T-helper 1 cell treated with Interleukin-12 subunit alpha and Interleukin-12 subunit beta and Interleukin-4 antibody, amounts not matched to agents 30 ng/mL and 1 ng/mL, for 36 hours (primary cell): ENCODE measurements at regions not wholly inside any gene's neighbourhood (a gene's known extent, or its start where the extent isn't known, plus 50 kb on each side); places are given as distances from the start of the nearest gene placed in this dataset.
"Not testable (repeated sequence)": the region's sequence is repeated elsewhere in the genome, so short reads cannot be mapped to it uniquely, and the experiment has no call there.

ENCODE experiments used
- intact Hi-C: fragments of 100-400 bp; cut with micrococcal nuclease; formaldehyde crosslinking; loops from one replicate; pipeline ENCODE4 v1.15.1; 2024

DNA sequence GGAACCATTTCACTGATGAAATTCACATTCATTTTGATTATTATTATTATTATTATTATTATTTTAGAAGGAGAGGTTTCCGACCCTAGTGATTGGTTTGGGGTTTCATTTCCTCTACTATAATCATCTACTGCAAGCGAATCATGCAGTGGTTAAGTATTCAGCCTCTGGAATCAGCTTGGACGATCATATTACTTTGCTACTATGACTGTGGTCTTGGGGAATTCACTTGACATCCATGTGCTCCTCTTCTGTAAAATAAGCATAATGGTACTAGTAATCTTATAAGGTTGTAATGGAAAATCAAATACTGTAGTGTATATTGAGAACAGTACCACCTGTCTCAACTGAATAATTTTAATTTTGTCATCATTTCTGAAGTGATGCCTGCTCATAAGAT is 132.1 kb upstream of the SLC4A4 start:
- intact Hi-C loops: no loop called here

DNA sequence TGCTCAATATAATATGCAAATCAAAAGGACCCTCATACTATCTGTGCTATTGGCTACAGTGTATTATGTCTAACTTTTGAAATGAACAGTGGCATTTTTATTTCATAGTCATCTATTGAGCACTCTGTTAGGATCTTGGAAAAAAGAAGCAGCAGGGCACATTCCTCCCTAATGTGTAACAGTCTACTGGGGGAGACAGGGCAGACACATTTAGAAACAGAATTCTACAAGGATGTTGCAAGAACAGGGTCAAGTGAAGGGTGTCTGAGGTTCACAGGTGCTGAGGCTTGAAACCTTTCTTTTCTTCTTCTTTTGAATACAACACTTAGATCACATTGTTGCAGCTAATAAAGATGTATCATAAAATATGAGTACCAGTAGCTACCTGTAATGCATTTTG is 129.7 kb upstream of the SLC4A4 start:
- intact Hi-C loops: no loop called here

DNA sequence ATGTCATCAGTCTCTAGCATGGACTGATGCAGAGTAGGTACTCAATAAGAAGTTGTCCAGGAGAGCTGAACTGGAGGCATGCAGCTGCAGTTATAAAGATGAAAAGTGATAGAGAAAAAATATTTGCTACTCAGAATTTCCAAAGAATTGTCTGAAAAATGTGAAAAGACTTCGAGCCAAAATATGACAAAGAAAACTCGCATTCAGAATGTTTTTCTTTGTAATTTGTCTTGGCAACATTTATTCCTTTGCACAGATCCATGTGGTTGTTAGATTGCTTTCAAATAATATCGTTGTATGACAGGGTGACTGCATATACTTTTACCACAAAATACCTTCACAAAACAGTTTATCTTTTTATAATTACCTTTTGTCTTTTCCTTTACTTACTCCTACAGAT is 128.0 kb upstream of the SLC4A4 start:
- intact Hi-C loops: no loop called here

DNA sequence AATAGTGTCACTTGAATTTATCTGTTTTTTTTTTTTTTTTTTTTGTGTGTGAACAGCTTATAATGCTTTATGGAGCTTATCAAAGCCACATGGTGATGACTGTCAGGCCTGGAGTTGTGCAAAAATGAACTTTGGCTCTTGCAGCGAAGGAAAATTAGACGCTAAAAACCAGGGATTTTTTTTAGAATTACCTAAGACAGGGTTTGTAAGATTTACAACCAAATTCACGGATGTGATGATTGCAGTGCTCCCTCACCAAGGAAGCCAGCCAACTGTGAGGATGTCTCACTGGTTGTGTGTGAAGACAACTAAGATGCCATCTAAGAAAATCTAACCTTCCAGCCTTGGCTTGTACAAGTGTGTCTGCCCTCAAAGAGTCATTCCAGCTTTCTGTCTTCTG is 127.1 kb upstream of the SLC4A4 start:
- intact Hi-C loops: no loop called here

DNA sequence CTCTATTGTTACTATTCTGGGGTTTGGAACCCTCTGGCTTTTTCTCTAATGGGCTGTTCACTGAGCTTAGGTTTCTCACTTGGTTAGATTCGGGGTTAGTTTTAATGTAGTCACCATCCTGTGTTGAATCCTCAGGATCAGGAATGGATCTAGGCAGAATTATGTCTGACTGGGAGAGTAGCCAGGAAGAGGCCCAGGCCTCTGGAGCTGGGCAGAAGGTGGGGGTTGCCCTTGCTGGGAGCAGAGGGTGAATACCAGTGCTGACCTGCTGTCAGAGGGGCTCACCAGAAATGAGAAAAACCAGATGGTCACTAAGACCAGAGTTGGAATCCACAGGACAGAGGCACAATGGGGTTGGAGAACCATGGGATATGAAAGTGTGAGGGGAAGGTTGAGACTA is 126.6 kb upstream of the SLC4A4 start:
- intact Hi-C loops: no loop called here

DNA sequence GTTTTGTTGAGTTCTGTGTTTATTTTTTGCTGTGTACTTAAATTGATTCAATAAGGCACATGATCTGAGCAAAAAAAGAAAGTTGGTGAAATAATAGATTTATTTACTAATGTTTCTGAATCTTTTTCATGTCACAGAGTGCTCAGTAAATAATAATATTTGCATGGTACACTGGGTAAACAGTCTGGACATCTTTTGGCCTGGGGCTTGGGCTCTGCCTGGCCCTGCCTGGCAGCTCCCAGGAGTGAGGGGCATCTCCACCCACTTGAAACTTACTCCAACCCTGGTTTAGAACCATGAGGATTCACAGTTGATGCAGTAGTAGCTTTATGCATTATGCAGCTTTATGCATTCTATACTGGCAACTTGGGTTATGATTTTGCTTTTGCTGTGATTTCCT is 124.2 kb upstream of the SLC4A4 start:
- intact Hi-C loops: no loop called here

DNA sequence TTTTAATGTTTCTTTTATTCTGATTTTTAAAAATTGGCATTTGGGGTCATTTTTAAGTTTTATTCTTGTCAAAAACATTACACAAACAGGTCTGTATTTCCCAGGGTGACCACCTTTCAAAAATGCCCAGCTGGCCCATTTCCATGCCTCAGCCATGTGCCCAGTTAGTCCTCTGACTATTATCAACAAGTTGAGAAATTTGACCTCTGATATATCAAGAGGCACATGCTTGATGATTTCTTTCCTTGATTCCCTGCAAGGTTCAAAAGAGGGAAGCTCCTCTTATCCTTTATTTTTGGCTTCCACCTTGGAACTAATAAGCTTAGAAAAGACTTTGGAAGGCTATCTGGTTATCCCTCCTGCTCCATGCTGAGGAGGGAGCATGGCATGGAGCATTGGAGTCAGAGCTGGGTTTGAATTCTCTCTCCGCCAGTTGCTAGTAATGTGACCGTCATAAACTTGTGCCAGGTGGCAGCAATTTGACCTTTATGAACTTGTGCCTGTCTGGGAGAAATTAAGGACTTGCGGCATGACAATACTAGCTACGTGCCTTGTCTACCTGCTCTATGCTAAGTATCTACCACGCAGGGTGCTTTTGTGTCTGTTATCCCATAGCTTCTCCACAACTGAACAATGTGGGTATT is 122.4 kb upstream of the SLC4A4 start:
- intact Hi-C loops: no loop called here

DNA sequence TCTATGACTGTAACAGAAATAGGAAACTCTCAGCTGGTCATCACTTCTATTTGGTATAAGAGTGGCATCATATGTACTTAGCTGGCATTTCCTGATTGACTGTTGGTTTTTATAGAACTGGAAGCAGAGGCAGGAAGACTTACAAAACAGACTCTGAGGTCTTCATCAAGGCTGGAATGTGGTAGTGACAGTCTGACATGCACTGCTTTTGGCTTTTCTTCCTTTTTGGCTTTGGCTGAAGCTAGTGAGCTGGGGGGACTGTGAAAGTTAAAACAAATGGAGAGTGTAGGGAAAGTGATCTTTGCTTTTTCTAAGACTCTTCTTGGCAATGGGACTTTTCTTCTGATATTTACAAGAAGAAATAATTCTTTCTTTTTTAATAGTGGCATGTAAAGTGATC is 121.1 kb upstream of the SLC4A4 start:
- intact Hi-C loops: no loop called here

DNA sequence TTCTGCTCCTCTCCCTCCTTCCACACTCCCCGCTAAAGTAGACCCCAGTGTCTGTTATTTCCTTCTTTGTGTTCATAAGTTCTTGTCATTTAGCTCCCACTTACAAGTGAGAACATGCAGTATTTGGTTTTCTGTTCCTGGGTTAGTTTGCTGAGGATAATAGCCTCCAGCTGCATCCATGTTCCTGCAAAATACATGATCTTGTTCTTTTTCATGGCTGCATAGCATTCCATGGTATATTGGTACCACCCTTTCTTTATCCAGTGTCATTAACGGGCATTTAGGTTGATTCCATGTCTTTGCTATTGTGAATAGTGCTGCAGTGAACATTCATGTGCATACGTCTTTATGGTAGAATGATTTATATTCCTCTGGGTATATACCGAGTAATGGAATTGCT is 118.0 kb upstream of the SLC4A4 start:
- intact Hi-C loops: not testable (repeated sequence)

DNA sequence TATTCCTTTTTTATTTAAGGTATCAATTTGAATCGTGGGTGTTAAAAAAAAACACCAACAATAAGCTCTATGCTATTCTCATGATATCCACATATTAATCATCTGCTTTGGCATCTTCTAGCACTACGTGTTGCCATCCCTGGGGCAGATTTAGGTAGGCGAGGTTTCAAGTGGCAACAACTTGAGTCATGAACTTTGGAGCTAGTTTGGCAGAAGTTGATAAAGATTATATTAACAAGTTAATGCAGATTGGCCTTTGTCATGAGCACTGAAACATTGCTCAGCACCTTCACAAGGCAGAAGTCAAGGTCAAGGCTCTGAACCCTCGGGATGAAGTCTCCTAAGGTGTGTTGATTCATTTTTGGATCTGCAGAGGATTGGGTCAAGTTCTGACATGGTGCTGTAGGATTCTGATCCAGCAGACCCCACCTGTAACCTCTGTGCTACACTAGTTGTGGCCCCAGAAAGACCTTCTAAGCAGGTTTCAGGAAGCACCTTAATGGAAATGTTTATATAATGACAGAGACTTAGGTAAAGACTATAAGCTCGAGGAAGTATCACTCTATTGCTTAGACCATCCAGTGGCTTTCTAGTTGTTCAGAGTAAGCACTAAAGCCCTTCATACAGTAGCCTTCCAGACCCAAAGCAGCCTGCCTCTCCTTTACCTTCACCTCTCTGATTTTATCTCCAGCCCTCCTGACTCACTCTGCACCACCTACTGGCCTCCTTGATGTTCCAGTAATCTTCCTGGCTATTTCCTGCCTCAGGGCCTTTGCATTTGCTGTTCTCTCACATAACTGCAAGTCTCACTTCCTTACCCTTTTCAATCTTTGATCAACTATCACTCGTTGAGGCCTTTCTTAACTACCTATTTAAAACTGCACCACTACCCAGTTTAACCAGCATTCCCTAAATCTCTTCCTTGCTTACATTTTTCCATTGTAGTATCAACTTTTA is 117.0 kb upstream of the SLC4A4 start:
- intact Hi-C loops: no loop called here

DNA sequence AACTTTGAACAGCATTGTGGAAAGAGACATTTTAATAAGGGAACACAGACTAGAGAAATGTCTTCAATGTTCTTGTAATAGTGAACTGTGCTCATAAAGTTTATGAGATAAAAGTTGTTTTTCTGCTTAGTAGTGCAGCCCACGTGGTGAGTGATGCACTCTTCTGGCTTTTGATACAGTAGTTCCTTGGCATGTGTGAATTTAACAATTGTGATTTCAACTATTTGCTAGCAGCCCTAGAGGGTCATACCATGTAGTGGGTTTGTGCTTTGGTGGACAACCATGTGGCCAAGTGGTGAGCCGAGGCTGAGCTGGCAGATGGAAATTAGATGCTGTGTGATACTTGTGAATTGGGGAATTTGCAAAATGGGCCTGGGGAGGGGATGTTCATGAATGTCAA is 116.2 kb upstream of the SLC4A4 start:
- intact Hi-C loops: no loop called here

DNA sequence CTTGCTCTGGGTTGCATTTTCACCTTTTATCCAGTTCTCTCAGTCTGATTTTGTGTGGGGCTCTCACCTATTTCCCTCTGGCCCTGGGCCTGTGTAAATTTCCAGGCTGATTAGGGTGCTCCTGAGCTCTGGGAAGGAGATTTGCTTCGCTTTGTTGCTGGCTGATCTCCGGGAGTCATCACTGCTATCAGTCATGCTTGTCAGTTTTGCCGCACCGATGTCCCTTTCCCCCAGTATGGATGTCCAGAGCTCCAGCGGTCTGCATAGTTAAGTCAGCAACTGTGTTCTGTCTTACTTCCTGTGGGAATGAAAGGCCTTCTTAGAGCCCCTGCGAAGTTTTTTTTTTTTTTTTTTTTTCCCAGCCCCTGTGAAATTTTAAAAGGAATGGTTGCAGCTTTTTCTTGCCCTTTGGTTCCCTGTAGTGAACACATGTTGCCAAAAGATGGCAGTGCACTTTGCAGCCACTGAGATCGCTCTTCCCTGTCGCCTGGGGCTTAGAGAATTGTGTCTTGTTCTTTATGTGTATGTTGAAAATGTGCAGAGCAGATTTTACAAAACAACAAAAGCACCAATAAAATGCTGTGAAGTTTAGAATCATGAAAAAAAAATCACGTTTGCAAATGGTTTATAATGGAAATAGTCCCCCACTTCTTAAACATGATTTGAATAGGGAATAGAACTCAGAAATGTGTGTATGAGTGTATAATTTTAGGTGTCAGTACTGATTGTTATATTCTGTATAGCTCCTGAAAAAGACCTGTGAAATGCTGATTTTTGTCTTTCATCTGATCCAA is 109.1 kb upstream of the SLC4A4 start:
- intact Hi-C loops: no loop called here

DNA sequence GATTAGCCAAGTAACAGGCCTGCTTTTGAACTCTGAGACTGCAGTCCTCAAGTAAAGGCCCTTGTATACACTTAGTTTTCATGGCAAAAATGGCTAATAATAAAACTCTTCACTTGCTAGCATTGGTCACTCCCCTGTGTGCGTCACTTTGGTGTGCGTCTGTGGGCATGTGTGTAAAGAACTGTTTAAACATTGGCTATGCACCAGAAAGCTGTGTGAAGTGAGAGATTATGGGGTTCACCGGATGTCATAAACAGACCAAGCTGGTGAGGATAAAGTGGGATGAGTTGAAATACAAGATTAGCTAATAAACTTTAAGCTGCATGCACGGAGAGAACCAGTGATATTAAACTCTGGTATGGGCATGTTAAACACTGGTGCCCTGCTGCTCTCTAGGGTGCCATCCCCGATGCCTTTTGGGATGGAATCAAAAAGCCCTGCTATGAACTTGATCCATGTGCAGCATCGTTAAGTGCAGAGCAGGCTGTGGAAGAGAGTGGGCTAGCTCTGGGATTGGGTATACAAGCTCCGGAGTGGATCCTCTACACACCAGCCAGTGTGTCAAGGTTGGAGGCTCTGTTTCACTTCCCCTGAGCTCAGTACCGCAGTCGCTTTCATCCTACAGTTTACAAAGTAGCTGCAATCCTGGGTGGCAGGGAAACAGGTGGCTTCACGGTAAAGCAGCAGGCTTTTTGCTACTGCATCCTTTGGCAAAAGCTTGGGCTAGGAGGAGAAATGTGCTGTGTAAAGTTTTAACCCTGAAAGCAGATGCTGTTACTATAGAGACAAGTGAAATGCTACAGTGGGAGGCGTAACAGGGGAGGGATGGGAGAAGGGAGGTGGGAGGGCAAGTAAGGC is 108.3 kb upstream of the SLC4A4 start:
- intact Hi-C loops: no loop called here

DNA sequence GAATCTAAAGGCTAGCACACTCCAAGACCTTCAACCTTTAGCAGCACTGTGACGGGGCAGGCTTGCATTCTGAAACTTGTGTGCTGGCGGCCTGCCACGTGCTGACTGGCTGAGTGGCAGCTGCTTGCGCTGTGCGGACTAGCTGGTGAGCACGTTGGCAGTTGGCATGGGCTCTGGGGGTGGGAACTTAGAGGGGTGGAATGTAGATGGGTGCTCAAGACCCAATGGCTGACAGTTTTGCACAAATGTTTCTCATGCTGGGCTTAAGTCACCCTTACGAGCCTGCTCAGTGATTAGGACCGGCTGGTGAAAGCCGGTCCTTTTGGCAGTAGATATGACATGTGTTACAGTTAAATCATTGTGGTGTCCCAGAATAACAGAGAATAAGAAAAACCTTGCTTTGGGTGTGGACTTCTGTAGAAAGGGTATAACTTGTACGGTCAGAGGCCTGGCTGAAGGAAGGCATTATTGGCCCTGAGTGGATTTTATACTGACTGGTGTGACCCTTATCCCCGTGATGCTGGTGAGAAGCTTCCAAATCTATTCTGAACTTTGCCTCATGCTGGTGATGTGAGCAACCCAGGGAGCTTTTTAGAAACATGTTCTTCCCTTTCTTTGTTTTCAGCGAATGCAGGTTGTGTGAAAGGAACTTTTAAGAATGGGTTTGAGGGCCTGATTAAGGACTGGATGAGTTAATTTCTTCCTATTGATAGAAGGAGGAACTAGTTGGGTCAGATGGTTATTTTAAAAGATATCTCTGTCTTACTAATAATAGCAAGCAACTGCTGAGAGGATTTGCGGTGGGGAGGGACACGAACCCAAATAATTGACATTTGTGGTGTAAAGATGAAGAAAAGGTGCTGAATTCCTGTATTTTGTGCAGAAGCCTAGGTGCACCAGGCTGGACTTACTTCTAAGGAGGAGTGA is 107.4 kb upstream of the SLC4A4 start:
- intact Hi-C loops: no loop called here

DNA sequence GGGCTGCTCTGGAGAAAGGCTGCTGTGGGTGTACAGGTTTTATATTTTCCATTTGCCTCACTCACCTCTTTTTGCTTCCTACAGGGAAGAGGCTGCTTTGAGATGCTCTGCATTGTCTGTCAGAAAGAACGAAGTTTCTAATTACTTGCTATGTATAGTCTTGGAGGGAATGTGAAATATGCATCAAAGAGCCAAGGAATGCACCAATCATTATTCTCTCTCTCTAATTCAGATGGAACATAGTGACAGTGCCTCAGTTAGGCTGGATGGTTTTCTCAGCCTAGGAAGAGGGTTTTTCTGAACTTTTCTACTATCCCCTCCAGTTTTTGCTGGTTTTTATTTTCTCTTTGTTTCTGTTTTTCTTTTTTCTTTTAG is 106.8 kb upstream of the SLC4A4 start:
- intact Hi-C loops: no loop called here

DNA sequence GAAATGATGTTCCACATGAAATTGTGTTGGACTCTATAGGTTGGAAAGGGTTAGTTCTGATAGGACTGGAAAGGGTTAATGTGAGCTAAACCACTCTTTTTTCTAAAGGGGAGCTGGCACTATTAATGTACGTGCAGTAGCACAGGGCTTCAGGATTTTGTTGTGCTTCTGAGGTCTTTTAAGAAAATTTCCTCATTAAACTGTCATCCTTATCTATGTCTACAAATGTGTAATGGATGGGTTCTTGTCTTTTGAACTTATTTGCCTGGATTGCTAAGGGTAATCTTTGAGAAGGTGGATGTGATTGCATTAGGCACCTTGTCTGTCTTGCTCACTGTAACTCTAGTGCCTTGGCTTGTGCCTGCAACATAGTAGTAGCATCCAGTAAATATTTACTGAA is 106.0 kb upstream of the SLC4A4 start:
- intact Hi-C loops: no loop called here

DNA sequence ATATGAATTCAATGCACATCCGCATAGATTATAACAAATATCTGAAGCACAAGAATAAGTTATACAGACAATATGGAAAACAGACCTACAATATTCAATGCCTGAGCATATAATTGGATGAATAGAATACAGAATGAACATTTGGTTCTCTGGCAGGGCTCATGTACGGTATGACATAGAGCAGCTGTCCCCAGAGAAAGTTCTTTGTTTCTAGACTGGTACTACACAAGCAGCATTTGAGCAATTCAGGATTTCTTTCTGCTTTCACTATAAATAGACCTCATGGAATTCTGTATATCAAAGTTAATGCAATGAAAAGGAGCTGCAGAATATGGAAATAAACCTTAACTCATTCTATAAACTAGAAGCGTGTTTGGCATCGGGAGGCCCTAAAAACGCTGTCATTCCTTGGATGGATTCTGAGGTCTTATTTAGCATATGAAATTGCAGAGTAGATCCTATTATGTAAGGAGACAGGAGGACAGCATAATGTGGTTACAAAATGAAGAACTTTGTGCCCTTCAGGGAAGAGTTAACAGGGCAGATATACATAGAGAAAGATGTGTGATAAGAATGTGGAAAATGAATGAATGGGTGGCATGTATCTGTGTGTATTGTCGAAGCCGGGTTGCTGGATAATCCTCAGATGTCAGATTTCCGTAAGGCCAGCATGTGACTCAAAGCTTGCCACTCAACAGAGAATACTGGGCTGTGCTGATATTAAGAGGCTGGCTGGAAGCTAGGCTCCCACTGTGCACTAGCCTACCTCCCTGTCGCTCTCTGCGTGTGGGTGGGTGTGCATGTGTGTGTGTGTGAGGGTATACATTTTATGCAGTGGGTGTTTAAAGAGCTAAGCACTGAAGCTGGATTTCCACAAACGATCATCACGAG is 103.3 kb upstream of the SLC4A4 start:
- intact Hi-C loops: no loop called here

DNA sequence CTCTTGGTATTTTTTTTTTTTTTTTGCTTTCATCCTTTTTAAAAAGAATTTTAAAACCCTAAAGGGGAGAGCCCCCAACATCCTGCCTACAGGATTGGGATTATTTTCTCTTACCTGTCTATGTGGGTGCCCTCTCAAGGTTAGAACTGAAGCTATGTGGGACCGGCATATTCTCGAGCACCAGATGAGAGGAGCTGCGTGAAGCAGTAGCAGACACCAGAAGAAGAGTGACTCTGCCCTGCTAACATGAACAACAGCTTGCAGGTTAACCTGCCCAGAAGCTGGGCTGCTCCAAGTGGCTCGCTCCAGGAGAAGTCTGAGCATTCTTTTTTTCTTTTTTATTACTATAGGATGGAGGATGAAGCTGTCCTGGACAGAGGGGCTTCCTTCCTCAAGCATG is 102.6 kb upstream of the SLC4A4 start:
- intact Hi-C loops: no loop called here

DNA sequence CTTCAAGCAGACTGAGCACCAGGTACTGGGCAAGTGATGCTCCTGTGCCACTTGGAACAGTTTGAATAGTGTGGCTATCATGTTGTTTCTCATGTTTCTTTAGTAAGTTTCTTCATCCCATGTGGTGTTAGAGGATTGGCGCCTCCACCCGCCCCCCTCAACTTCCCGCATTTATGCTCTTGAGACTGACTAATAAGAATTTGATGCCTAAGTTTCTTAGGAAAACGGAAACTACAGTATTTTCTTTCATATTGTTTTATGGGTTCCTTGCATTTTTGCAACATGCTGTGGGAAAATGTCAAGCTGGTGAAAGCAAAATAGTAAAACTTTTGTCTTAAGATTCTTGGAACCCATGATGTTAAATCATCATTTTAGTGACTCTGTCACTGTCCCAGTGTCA is 101.2 kb upstream of the SLC4A4 start:
- intact Hi-C loops: no loop called here
